ENCODE measurements at regions not wholly inside any gene's neighbourhood (a gene's known extent, or its start where the extent isn't known, plus 50 kb on each side); places are given as distances from the start of the nearest gene placed in this dataset.

- no peak for TF ChIP-seq CTCF (IDR thresholded peaks at IDR 0.05; ENCODE audit: low read depth, low read length)
- no peak overlapping the region for H3K4me3 ChIP-seq (ENCODE audit: low read depth, low read length)
Observed at GRCh38 chr4:138727731-138728130, 287.9 kb upstream of the NOCT start.

- no peak overlapping the region for H3K4me3 ChIP-seq (ENCODE audit: low read depth, low read length)
- TF ChIP-seq CTCF (IDR thresholded peaks at IDR 0.05; ENCODE audit: low read depth, low read length), result no peak
Observed at GRCh38 chr4:138724530-138724929, 291.1 kb upstream of the NOCT start.

DNA sequence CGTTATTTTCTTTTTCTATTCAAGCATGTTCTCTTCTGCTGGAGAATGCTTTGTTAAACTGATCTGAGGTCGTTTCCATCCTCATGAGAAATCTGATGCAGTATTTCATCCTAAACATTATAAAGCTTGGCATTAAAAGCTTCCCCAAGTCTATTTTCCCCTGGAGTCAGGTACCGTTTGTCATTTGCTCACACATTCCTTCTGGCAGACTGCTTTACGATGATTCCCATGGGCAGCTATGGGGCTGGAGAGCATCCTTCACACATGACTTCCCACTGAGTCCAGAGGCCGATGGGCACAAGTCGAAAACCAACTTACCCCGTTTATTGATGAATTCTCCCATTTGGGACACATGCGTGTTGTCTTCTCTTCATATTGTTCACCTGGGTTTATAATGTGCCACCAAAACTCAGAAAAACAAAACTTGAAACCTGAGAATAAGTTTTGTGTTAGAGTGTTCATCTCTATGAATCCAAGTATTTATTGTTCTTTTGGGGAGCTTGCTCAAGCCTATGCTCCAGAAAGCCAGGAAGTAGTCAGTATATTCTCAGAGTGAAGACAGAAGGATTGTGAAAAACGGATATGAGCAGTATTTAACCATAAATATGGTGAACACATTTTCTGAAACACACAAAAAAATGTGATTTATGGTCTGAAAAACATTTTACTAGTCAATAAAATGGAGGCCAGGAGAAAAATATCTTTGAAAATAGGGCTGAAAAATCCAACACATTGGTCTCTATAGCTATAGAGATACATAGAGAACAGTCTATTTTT lies 298.8 kb upstream of the NOCT start:
- H3K4me3 ChIP-seq (ENCODE audit: low read depth, low read length), result no peak overlapping the region
- TF ChIP-seq CTCF (IDR thresholded peaks at IDR 0.05; ENCODE audit: low read depth, low read length), result no peak

GRCh38 chr4:138710297-138710696 lies 305.3 kb upstream of the NOCT start:
- TF ChIP-seq CTCF (IDR thresholded peaks at IDR 0.05; ENCODE audit: low read depth, low read length), result no peak
- H3K4me3 ChIP-seq (ENCODE audit: low read depth, low read length), result no peak overlapping the region

- no peak for TF ChIP-seq CTCF (IDR thresholded peaks at IDR 0.05; ENCODE audit: low read depth, low read length)
- no peak overlapping the region for H3K4me3 ChIP-seq (ENCODE audit: low read depth, low read length)
Observed at GRCh38 chr4:138709859-138710258, 305.7 kb upstream of the NOCT start.

GRCh38 chr4:138707746-138708677 lies 307.6 kb upstream of the NOCT start:
- no peak for TF ChIP-seq CTCF (IDR thresholded peaks at IDR 0.05; ENCODE audit: low read depth, low read length)
- H3K4me3 ChIP-seq (ENCODE audit: low read depth, low read length), result no peak overlapping the region

- no peak for TF ChIP-seq CTCF (IDR thresholded peaks at IDR 0.05; ENCODE audit: low read depth, low read length)
- H3K4me3 ChIP-seq (ENCODE audit: low read depth, low read length), result no peak overlapping the region
Observed at GRCh38 chr4:138706201-138706600, 309.4 kb upstream of the NOCT start.
